GM10248 (cell line): ENCODE measurements at regions not wholly inside any gene's neighbourhood (a gene's known extent, or its start where the extent isn't known, plus 50 kb on each side); places are given as distances from the start of the nearest gene placed in this dataset.

Experiments used
- CTCF ChIA-PET: fragments of 300-600 bp; sonication (Branson Sonifier 250); formaldehyde crosslinking; extraction: SDS; loops from one replicate; lab custom pipeline; 2021; ENCODE audit warnings: antibody characterized with exemption; lab: Yijun Ruan, JAX
- POLR2A ChIA-PET: fragments of 350-650 bp; sonication (Branson Sonifier 250); formaldehyde crosslinking; extraction: SDS; loops from one replicate; lab custom pipeline; 2020; ENCODE audit warnings: antibody characterized with exemption; lab: Yijun Ruan, JAX
- DNase-seq: peaks from one replicate; pipeline ENCODE4 v3.0.0; 2012; ENCODE audit errors: extremely low spot score
- CTCF ChIP-seq: IDR thresholded peaks from 2 replicates; pipeline ENCODE4 v1.5.1; 2012; ENCODE audit warnings: mild to moderate bottlenecking, low read depth; ENCODE audit errors: extremely low read depth, missing control alignments, control extremely low read depth

GRCh38 chr13:52926971-52927370 lies 78.5 kb upstream of the PCDH8 start:
- no peak for TF ChIP-seq CTCF
- DNase-seq: no peak
- CTCF ChIA-PET: no interaction called here
- POLR2A ChIA-PET: no interaction called here

- POLR2A ChIA-PET: no interaction called here
- CTCF ChIA-PET: no interaction called here
- TF ChIP-seq CTCF: no peak
- no peak for DNase-seq
Measured at GRCh38 chr13:52925775-52926285, 77.4 kb upstream of the PCDH8 start.

GRCh38 chr13:52925251-52925650 lies 76.8 kb upstream of the PCDH8 start:
- ChIA-PET CTCF (interaction anchor here (1.1 kb wide), 1 partner anchor 43 kb away, joined by 3 read pairs; no protein-coding TSS in a partner anchor), POLR2A (no interaction called here)
- no peak for TF ChIP-seq CTCF
- DNase-seq: no peak

GRCh38 chr13:52924289-52925148 lies 76.1 kb upstream of the PCDH8 start:
- DNase-seq: no peak
- no peak for TF ChIP-seq CTCF
- POLR2A ChIA-PET: no interaction called here
- CTCF ChIA-PET: interaction anchor here (1.1 kb wide), 1 partner anchor 44 kb away, joined by 3 read pairs; no protein-coding TSS in a partner anchor

- CTCF ChIA-PET: no interaction called here
- no peak for DNase-seq
- no peak for TF ChIP-seq CTCF
Measured at GRCh38 chr13:52922961-52923360, 74.5 kb upstream of the PCDH8 start.

GRCh38 chr13:52921194-52921593 lies 72.8 kb upstream of the PCDH8 start:
- peak; percentile 56 for DNase-seq

More at GRCh38 chr13:52922961-52923360, 74.5 kb upstream of the PCDH8 start:
- POLR2A ChIA-PET: no interaction called here

More at GRCh38 chr13:52921194-52921593, 72.8 kb upstream of the PCDH8 start:
- CTCF ChIA-PET: interaction anchor here (1.1 to 1.5 kb wide), 4 partner anchors 9 to 47 kb away, joined by 3 to 7 read pairs (median 4); no protein-coding TSS in a partner anchor
- POLR2A ChIA-PET: no interaction called here
- no peak for TF ChIP-seq CTCF
